Mesodermal cell (in vitro differentiated cells): ENCODE measurements at regions not wholly inside any gene's neighbourhood (a gene's known extent, or its start where the extent isn't known, plus 50 kb on each side); places are given as distances from the start of the nearest gene placed in this dataset.

Source experiments
- H3K27ac ChIP-seq: 2 replicates; pipeline ENCODE4 v1.7.0; 2013; ENCODE audit warnings: mild to moderate bottlenecking, low read depth, low read length, moderate library complexity; ENCODE audit not compliant: severe bottlenecking
- H3K36me3 ChIP-seq: 2 replicates; pipeline ENCODE4 v1.7.1; 2013; ENCODE audit warnings: mild to moderate bottlenecking, low read length, moderate library complexity; ENCODE audit not compliant: control insufficient read depth, insufficient read depth
- H3K4me1 ChIP-seq: one replicate; pipeline ENCODE4 v1.7.1; 2013; ENCODE audit warnings: mild to moderate bottlenecking, low read length; ENCODE audit not compliant: insufficient read depth, control insufficient read depth, poor library complexity, severe bottlenecking
- H3K4me3 ChIP-seq: 2 replicates; pipeline ENCODE4 v1.7.0; 2013; ENCODE audit warnings: low read length, control low read depth, mild to moderate bottlenecking; ENCODE audit not compliant: insufficient read depth, poor library complexity, severe bottlenecking; ENCODE audit errors: extremely low read depth
- H3K9me3 ChIP-seq: 2 replicates; pipeline ENCODE4 v1.7.1; 2013; ENCODE audit warnings: mild to moderate bottlenecking, low read length, moderate library complexity; ENCODE audit not compliant: control insufficient read depth
- WGBS, 2 experiments: methylation state at CpG; one replicate each; pipeline ENCODE4 v1.1.5; 2013; ENCODE audit warnings: missing lambda C conversion rate in 2 of 2; ENCODE audit not compliant: insufficient coverage in 2 of 2; 5-methylcytosine and 5-hydroxymethylcytosine counted together

- no peak overlapping the region for H3K4me3 ChIP-seq
- 90 to 94% methylated on average over 10 to 11 of the region's 11 CpGs for WGBS, 2 experiments
Measured at GRCh38 chr22:48451891-48452290, 1375.8 kb downstream of the BRD1 start.

GRCh38 chr22:48450188-48450825 is 1377.4 kb downstream of the BRD1 start:
- Histone ChIP-seq H3K4me1 (no peaks in the 10 kb centered on the region), H3K4me3 (no peak overlapping the region), H3K27ac (no peak overlapping the region), H3K36me3 (no peaks in the 10 kb centered on the region), H3K9me3 (no peaks in the 10 kb centered on the region)
- WGBS, 2 experiments: 87 to 100% methylated on average over 3 to 8 of the region's 13 CpGs

More at GRCh38 chr22:48451891-48452290, 1375.8 kb downstream of the BRD1 start:
- no peaks in the 10 kb centered on the region for H3K4me1 ChIP-seq
- H3K9me3 ChIP-seq: no peaks in the 10 kb centered on the region
- no peak overlapping the region for H3K27ac ChIP-seq
- H3K36me3 ChIP-seq: no peaks in the 10 kb centered on the region

GRCh38 chr22:48449466-48450187 is 1378.0 kb downstream of the BRD1 start:
- H3K4me1 ChIP-seq: no peaks in the 10 kb centered on the region
- H3K27ac ChIP-seq: no peak overlapping the region
- H3K4me3 ChIP-seq: no peak overlapping the region
- H3K9me3 ChIP-seq: no peaks in the 10 kb centered on the region
- H3K36me3 ChIP-seq: no peaks in the 10 kb centered on the region
- WGBS, 2 experiments: 80 to 90% methylated on average over 15 of the region's 15 CpGs

DNA sequence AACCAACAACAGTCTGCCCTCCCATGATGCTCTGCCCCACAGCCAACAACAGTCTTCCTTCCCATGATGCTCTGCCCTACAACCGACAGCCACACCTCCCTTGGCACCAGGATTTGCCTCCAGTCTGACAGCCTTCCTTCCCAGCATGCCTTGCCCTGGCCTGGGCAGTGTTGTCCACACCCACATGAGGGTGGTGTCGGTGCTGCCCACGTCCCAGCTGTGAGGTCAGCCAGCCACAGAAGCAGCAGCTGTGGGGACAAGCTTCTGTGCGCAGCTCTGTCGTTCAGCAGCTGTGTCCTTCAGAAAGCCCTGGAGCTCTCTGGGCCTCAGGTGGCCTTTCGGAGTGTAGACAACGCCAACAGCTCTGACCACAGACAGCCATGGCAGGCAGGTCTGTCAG is 1378.9 kb downstream of the BRD1 start:
- Histone ChIP-seq H3K4me1 (no peaks in the 10 kb centered on the region), H3K4me3 (no peak overlapping the region), H3K27ac (no peak overlapping the region), H3K36me3 (no peaks in the 10 kb centered on the region), H3K9me3 (no peaks in the 10 kb centered on the region)
- 89 to 91% methylated on average over 7 of the region's 7 CpGs for WGBS, 2 experiments

- no peaks in the 10 kb centered on the region for H3K4me1 ChIP-seq
- H3K9me3 ChIP-seq: no peaks in the 10 kb centered on the region
- H3K4me3 ChIP-seq: no peak overlapping the region
- no peak overlapping the region for H3K27ac ChIP-seq
- no peaks in the 10 kb centered on the region for H3K36me3 ChIP-seq
- 87 to 93% methylated on average over 6 to 16 of the region's 17 CpGs for WGBS, 2 experiments
Measured at GRCh38 chr22:48445113-48445827, 1382.4 kb downstream of the BRD1 start.

DNA sequence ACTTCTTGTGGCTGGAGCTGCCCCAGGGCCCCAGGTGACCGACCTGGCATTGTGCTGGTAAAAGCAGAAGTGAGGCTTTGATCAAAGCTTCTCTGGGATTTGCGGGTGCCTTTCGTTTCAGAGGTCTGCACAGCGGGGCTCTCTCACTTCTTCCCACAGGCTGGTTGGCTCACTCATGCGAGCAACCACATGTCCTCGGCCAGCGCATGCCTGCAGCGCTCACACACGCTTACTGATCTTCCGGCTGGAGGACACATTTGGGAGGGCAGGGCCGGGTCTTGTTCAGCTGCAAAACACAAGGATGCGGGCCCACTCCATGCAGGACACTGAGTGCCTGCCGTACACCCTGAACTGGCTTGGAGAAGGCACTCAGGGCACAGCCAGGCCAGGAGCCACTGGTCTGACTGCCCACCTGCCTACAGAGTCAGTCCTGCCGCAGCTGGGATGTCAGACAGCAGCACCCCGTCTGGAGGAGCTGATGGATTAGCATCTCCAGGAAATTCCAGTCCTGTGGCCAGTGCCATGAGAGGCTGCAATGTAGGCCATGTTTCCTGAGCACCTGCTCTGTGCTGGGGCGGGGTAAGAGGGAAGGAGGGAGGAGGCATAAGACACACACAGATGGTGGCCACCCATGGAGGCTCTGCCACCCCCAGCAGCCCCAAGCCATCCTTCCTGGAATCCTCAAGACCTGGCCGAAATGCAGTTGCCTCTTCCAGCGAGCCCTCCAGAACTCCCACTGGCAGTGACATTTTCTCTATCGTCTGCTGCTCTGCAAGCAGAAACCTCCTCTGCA is 1383.2 kb downstream of the BRD1 start:
- no peaks in the 10 kb centered on the region for H3K36me3 ChIP-seq
- H3K4me1 ChIP-seq: no peaks in the 10 kb centered on the region
- H3K27ac ChIP-seq: no peak overlapping the region
- H3K4me3 ChIP-seq: no peak overlapping the region
- H3K9me3 ChIP-seq: no peaks in the 10 kb centered on the region
- WGBS, 2 experiments: 86 to 89% methylated on average over 18 of the region's 19 CpGs

DNA sequence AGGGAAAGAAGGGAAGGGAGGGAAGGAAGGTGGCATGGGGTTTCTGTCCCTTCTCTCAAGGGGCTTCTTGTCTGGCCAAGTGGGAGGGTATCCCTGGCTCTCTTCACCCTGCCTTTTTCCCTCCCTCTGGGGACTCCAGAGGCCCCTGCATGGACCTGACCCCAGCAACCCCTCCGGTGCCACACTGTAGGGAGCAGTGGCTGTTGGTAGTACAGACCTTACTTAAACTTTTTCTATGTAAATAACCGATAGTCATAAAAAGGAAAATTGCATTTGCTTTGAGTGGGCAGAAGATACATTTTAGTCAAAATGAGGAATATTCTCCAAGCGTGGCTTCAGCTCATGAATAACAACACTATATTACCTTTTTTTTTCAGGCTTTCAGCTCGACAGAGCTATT is 1384.0 kb downstream of the BRD1 start:
- no peak overlapping the region for H3K4me3 ChIP-seq
- no peaks in the 10 kb centered on the region for H3K36me3 ChIP-seq
- WGBS, 2 experiments: 100% methylated on average over 1 of the region's 4 CpGs; no CpG with 5 or more reads in 1 of the 2 experiments
- no peaks in the 10 kb centered on the region for H3K9me3 ChIP-seq
- no peaks in the 10 kb centered on the region for H3K4me1 ChIP-seq
- H3K27ac ChIP-seq: no peak overlapping the region

- Histone ChIP-seq H3K4me1 (no peaks in the 10 kb centered on the region), H3K27ac (no peak overlapping the region), H3K4me3 (no peak overlapping the region), H3K36me3 (no peaks in the 10 kb centered on the region), H3K9me3 (no peaks in the 10 kb centered on the region)
- WGBS, 2 experiments: 86 to 89% methylated on average over 5 of the region's 8 CpGs
Measured at GRCh38 chr22:48442663-48443062, 1385.0 kb downstream of the BRD1 start.

- whole genome bisulfite sequencing, 2 experiments: 73 to 78% methylated on average over 3 to 4 of the region's 6 CpGs
- H3K27ac ChIP-seq: no peak overlapping the region
- H3K36me3 ChIP-seq: no peaks in the 10 kb centered on the region
- no peaks in the 10 kb centered on the region for H3K9me3 ChIP-seq
- H3K4me3 ChIP-seq: no peak overlapping the region
- H3K4me1 ChIP-seq: no peaks in the 10 kb centered on the region
Measured at GRCh38 chr22:48441553-48441850, 1386.2 kb downstream of the BRD1 start.

GRCh38 chr22:48440673-48441552 is 1386.8 kb downstream of the BRD1 start:
- Histone ChIP-seq H3K9me3 (no peaks in the 10 kb centered on the region), H3K36me3 (no peaks in the 10 kb centered on the region), H3K27ac (no peak overlapping the region), H3K4me3 (no peak overlapping the region), H3K4me1 (no peaks in the 10 kb centered on the region)
- WGBS, 2 experiments: 92 to 95% methylated on average over 17 to 23 of the region's 23 CpGs
